ENCODE measurements at regions not wholly inside any gene's neighbourhood (a gene's known extent, or its start where the extent isn't known, plus 50 kb on each side); places are given as distances from the start of the nearest gene placed in this dataset.

- no peak for DNase-seq (ENCODE audit: low spot score)
- TF ChIP-seq, protein P1, sequence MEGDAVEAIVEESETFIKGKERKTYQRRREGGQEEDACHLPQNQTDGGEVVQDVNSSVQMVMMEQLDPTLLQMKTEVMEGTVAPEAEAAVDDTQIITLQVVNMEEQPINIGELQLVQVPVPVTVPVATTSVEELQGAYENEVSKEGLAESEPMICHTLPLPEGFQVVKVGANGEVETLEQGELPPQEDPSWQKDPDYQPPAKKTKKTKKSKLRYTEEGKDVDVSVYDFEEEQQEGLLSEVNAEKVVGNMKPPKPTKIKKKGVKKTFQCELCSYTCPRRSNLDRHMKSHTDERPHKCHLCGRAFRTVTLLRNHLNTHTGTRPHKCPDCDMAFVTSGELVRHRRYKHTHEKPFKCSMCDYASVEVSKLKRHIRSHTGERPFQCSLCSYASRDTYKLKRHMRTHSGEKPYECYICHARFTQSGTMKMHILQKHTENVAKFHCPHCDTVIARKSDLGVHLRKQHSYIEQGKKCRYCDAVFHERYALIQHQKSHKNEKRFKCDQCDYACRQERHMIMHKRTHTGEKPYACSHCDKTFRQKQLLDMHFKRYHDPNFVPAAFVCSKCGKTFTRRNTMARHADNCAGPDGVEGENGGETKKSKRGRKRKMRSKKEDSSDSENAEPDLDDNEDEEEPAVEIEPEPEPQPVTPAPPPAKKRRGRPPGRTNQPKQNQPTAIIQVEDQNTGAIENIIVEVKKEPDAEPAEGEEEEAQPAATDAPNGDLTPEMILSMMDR (IDR thresholded peaks at IDR 0.05; ENCODE audit: unreplicated experiment) = no peak
- Mint-ChIP-seq H3K27ac (ENCODE audit: unreplicated experiment) (no peak overlapping the region), H3K27me3 (ENCODE audit: unreplicated experiment) (peaks cover 8% of the 10 kb centered on the region), H3K36me3 (ENCODE audit: low read depth, unreplicated experiment) (no peaks in the 10 kb centered on the region), H3K9me3 (ENCODE audit: unreplicated experiment) (no peaks in the 10 kb centered on the region), H3K4me3 (ENCODE audit: unreplicated experiment) (no peak overlapping the region), H3K4me1 (ENCODE audit: unreplicated experiment) (peaks cover 2% of the 10 kb centered on the region)
Observed at GRCh38 chr2:38440655-38441054, 63.6 kb upstream of the ATL2 start.

DNA sequence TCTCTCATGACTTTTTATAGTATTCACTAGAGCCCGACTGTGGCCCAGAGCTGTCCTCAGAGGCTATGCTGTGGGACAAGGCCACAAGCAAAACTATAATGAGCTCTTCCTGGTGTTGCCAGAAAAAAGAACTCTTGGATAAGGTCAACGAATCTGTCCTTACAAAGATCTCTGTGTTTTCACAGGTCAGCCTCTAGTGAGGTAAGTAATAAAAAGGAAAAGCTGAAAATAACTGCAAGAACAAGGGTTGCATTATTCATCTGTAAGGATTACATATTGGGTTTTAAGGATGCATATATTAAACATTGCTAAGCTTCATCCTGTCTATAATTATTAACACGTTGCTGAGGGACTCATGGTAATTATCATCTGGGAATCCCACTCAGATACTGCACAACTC, 62.8 kb upstream of the ATL2 start:
- no peaks in the 10 kb centered on the region for H3K9me3 Mint-ChIP-seq (ENCODE audit: unreplicated experiment)
- H3K27ac Mint-ChIP-seq (ENCODE audit: unreplicated experiment) = no peak overlapping the region
- peaks cover 8% of the 10 kb centered on the region for H3K27me3 Mint-ChIP-seq (ENCODE audit: unreplicated experiment)
- no peak overlapping the region for H3K4me3 Mint-ChIP-seq (ENCODE audit: unreplicated experiment)
- H3K36me3 Mint-ChIP-seq (ENCODE audit: low read depth, unreplicated experiment) = no peaks in the 10 kb centered on the region
- H3K4me1 Mint-ChIP-seq (ENCODE audit: unreplicated experiment) = peaks cover 2% of the 10 kb centered on the region
- TF ChIP-seq, protein P1 (IDR thresholded peaks at IDR 0.05; ENCODE audit: unreplicated experiment) = no peak
- no peak for DNase-seq (ENCODE audit: low spot score)

DNA sequence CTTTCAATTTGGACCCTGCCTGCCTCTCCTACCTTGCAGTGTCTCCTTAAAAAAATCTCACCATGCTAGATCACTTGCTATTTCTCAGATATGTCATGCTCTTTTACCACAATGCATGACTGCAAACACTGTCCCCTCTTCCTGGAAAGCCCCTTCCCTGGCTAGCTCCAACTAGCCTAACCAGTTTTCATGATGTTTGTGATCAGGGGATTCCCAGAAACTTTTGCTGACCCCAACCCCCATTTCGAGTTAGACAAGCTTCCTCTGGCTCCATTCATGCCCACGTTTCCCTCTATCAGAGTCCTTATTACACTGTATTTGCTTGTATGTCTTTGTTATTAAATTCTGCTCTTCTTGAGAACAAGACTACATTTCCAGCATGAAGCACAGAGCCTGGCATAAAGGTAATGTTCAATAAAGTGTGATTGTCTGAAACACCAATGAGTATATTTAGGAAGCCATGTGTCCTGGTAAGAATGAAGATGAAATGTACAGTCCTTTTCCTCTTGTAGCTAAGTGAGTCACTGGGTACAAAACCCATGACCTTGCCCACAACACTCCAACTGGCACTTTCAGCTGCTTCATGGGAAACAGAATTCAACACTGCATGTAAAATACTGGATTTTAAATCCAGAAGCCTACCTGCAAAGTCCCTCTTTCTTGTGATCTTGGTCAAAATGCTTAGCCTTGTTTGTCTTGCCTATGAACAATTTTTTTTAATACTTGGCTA, 62.0 kb upstream of the ATL2 start:
- H3K27ac Mint-ChIP-seq (ENCODE audit: unreplicated experiment) = no peak overlapping the region
- TF ChIP-seq, protein P1 (IDR thresholded peaks at IDR 0.05; ENCODE audit: unreplicated experiment) = no peak
- DNase-seq (ENCODE audit: low spot score) = no peak
- no peaks in the 10 kb centered on the region for H3K9me3 Mint-ChIP-seq (ENCODE audit: unreplicated experiment)
- H3K36me3 Mint-ChIP-seq (ENCODE audit: low read depth, unreplicated experiment) = no peaks in the 10 kb centered on the region
- peaks cover 5% of the 10 kb centered on the region for H3K27me3 Mint-ChIP-seq (ENCODE audit: unreplicated experiment)
- H3K4me3 Mint-ChIP-seq (ENCODE audit: unreplicated experiment) = no peak overlapping the region
- H3K4me1 Mint-ChIP-seq (ENCODE audit: unreplicated experiment) = peaks cover 2% of the 10 kb centered on the region

DNA sequence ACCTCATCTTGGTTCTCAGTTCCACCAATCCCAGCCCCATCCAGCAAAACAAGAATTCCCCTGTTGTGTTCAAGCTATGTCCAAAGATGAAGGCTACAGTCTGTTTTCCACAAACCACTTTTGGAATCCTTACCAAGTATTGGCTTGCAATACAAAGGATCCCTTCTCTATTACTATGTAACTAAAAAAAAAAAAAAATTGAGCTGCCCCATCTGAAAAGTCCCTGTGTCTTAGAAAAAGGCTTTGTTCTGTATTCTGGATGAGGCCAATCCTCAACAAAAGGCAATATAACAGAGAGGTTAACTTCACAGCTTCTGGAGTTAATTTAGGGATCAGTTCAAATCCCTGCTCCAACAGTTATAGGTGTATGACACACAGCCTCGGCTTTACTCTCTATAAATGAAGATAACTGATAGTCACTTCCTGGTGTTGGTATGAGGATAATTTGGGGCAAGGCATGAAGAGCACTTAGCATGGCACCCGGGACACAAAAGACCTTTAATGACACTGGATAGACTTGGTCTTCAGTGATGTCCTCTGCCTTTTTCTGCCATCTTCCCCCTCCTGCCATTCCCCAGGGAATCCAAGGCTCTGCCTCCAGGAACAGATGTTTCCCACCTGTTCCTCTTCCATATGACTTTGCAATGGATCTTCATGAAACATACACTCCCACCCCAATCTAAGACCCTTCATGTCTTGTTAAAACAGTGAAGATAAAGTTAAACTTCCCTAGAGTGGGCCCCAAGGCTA, 61.2 kb upstream of the ATL2 start:
- H3K36me3 Mint-ChIP-seq (ENCODE audit: low read depth, unreplicated experiment) = no peaks in the 10 kb centered on the region
- TF ChIP-seq, protein P1 (IDR thresholded peaks at IDR 0.05; ENCODE audit: unreplicated experiment) = no peak
- peaks cover 2% of the 10 kb centered on the region for H3K4me1 Mint-ChIP-seq (ENCODE audit: unreplicated experiment)
- H3K9me3 Mint-ChIP-seq (ENCODE audit: unreplicated experiment) = no peaks in the 10 kb centered on the region
- no peak for DNase-seq (ENCODE audit: low spot score)
- no peak overlapping the region for H3K27ac Mint-ChIP-seq (ENCODE audit: unreplicated experiment)
- H3K27me3 Mint-ChIP-seq (ENCODE audit: unreplicated experiment) = peaks cover 6% of the 10 kb centered on the region
- H3K4me3 Mint-ChIP-seq (ENCODE audit: unreplicated experiment) = no peak overlapping the region

GRCh38 chr2:38436227-38436664, 59.2 kb upstream of the ATL2 start:
- Mint-ChIP-seq H3K4me3 (ENCODE audit: unreplicated experiment) (no peak overlapping the region), H3K27me3 (ENCODE audit: unreplicated experiment) (peaks cover 5% of the 10 kb centered on the region), H3K4me1 (ENCODE audit: unreplicated experiment) (no peaks in the 10 kb centered on the region), H3K36me3 (ENCODE audit: low read depth, unreplicated experiment) (no peaks in the 10 kb centered on the region), H3K27ac (ENCODE audit: unreplicated experiment) (no peak overlapping the region), H3K9me3 (ENCODE audit: unreplicated experiment) (no peaks in the 10 kb centered on the region)
- TF ChIP-seq, protein P1 (IDR thresholded peaks at IDR 0.05; ENCODE audit: unreplicated experiment) = no peak
- DNase-seq (ENCODE audit: low spot score) = no peak

All from endothelial cell (in vitro differentiated cells).